Activated naive CD8-positive, alpha-beta T cell treated with anti-CD3 and anti-CD28 coated beads, Interleukin-2, amount 50 U/mL, for 24 hours (primary cell): ENCODE measurements at regions not wholly inside any gene's neighbourhood (a gene's known extent, or its start where the extent isn't known, plus 50 kb on each side); places are given as distances from the start of the nearest gene placed in this dataset.

Source experiments
- ATAC-seq: fragments of 150-1000 bp; cut with Tn5 transposase; one replicate; pipeline ENCODE4 v1.10.0; 2021
- DNase-seq: peaks from one replicate; pipeline ENCODE4 v3.0.0; 2021
- H3K27ac Mint-ChIP-seq: one replicate; pipeline ENCODE4 v1.8.0; 2021; ENCODE audit warnings: mild to moderate bottlenecking, mixed read lengths
- H3K27me3 Mint-ChIP-seq: one replicate; pipeline ENCODE4 v1.8.0; 2021; ENCODE audit warnings: mixed read lengths
- H3K36me3 Mint-ChIP-seq: one replicate; pipeline ENCODE4 v1.8.0; 2021; ENCODE audit warnings: low read depth, mixed read lengths
- H3K4me1 Mint-ChIP-seq: one replicate; pipeline ENCODE4 v1.8.0; 2021; ENCODE audit warnings: mixed read lengths
- H3K4me3 Mint-ChIP-seq: one replicate; pipeline ENCODE4 v1.8.0; 2021; ENCODE audit warnings: mild to moderate bottlenecking, moderate library complexity, mixed read lengths
- H3K9me3 Mint-ChIP-seq: one replicate; pipeline ENCODE4 v1.8.0; 2021; ENCODE audit warnings: mixed read lengths

GRCh38 chr1:234554218-234554697, 55.7 kb downstream of the IRF2BP2 start:
- ATAC-seq: no peak
- H3K4me1 Mint-ChIP-seq: no peaks in the 10 kb centered on the region

GRCh38 chr1:234553240-234554188, 56.5 kb downstream of the IRF2BP2 start:
- ATAC-seq: no peak
- no peak overlapping the region for H3K4me3 Mint-ChIP-seq
- no peaks in the 10 kb centered on the region for H3K4me1 Mint-ChIP-seq
- no peaks in the 10 kb centered on the region for H3K27me3 Mint-ChIP-seq
- H3K27ac Mint-ChIP-seq: no peak overlapping the region
- DNase-seq: no peak
- no peaks in the 10 kb centered on the region for H3K9me3 Mint-ChIP-seq
- no peaks in the 10 kb centered on the region for H3K36me3 Mint-ChIP-seq

More at GRCh38 chr1:234554218-234554697, 55.7 kb downstream of the IRF2BP2 start:
- H3K36me3 Mint-ChIP-seq: no peaks in the 10 kb centered on the region
- H3K9me3 Mint-ChIP-seq: no peaks in the 10 kb centered on the region
- H3K27me3 Mint-ChIP-seq: no peaks in the 10 kb centered on the region
- H3K27ac Mint-ChIP-seq: no peak overlapping the region
- H3K4me3 Mint-ChIP-seq: no peak overlapping the region
- DNase-seq: no peak

GRCh38 chr1:234551032-234551378, 59.0 kb downstream of the IRF2BP2 start:
- DNase-seq: no peak
- H3K27ac Mint-ChIP-seq: no peak overlapping the region

GRCh38 chr1:234550341-234551031, 59.5 kb downstream of the IRF2BP2 start:
- H3K4me1 Mint-ChIP-seq: peaks cover under 1% of the 10 kb centered on the region
- H3K36me3 Mint-ChIP-seq: no peaks in the 10 kb centered on the region
- H3K9me3 Mint-ChIP-seq: no peaks in the 10 kb centered on the region
- DNase-seq (no peak), ATAC-seq (no peak)
- H3K27me3 Mint-ChIP-seq: peaks cover 3% of the 10 kb centered on the region
- no peak overlapping the region for H3K27ac Mint-ChIP-seq
- no peak overlapping the region for H3K4me3 Mint-ChIP-seq

More at GRCh38 chr1:234551032-234551378, 59.0 kb downstream of the IRF2BP2 start:
- Mint-ChIP-seq H3K4me1 (no peaks in the 10 kb centered on the region), H3K27me3 (peaks cover 2% of the 10 kb centered on the region), H3K9me3 (no peaks in the 10 kb centered on the region), H3K4me3 (no peak overlapping the region), H3K36me3 (no peaks in the 10 kb centered on the region)
- no peak for ATAC-seq

GRCh38 chr1:234549447-234550021, 60.4 kb downstream of the IRF2BP2 start:
- no peak for DNase-seq
- Mint-ChIP-seq H3K9me3 (no peaks in the 10 kb centered on the region), H3K4me3 (no peak overlapping the region), H3K36me3 (no peaks in the 10 kb centered on the region), H3K4me1 (peaks cover 10% of the 10 kb centered on the region), H3K27me3 (peaks cover 8% of the 10 kb centered on the region), H3K27ac (no peak overlapping the region)
- no peak for ATAC-seq

GRCh38 chr1:234546890-234547788, 62.8 kb downstream of the IRF2BP2 start:
- Mint-ChIP-seq H3K9me3 (no peaks in the 10 kb centered on the region), H3K4me3 (no peak overlapping the region), H3K4me1 (peaks cover 23% of the 10 kb centered on the region), H3K36me3 (no peaks in the 10 kb centered on the region), H3K27ac (no peak overlapping the region), H3K27me3 (peaks cover 8% of the 10 kb centered on the region)
- DNase-seq (no peak), ATAC-seq (no peak)

- Mint-ChIP-seq H3K27me3 (peaks cover 8% of the 10 kb centered on the region), H3K4me1 (peaks cover 25% of the 10 kb centered on the region), H3K36me3 (no peaks in the 10 kb centered on the region), H3K9me3 (no peaks in the 10 kb centered on the region), H3K4me3 (no peak overlapping the region), H3K27ac (no peak overlapping the region)
- ATAC-seq (no peak), DNase-seq (no peak)
Observed at GRCh38 chr1:234546387-234546704, 63.6 kb downstream of the IRF2BP2 start.

GRCh38 chr1:234545517-234546386, 64.2 kb downstream of the IRF2BP2 start:
- peaks cover 25% of the 10 kb centered on the region for H3K4me1 Mint-ChIP-seq
- DNase-seq (no peak), ATAC-seq (no peak)
- peaks cover 8% of the 10 kb centered on the region for H3K27me3 Mint-ChIP-seq
- no peaks in the 10 kb centered on the region for H3K36me3 Mint-ChIP-seq
- H3K27ac Mint-ChIP-seq: no peak overlapping the region
- no peak overlapping the region for H3K4me3 Mint-ChIP-seq
- no peaks in the 10 kb centered on the region for H3K9me3 Mint-ChIP-seq

GRCh38 chr1:234544087-234544579, 65.2 kb upstream of the TARBP1 start:
- H3K27ac Mint-ChIP-seq: peak overlapping the region; percentile 58
- DNase-seq (peak; percentile 53), ATAC-seq (peak; percentile 86)

GRCh38 chr1:234543442-234544086, 64.6 kb upstream of the TARBP1 start:
- DNase-seq (no peak), ATAC-seq (no peak)
- Mint-ChIP-seq H3K4me1 (peaks cover 25% of the 10 kb centered on the region), H3K36me3 (no peaks in the 10 kb centered on the region), H3K27ac (peak overlapping the region; percentile 58), H3K9me3 (no peaks in the 10 kb centered on the region), H3K4me3 (no peak overlapping the region), H3K27me3 (peaks cover 8% of the 10 kb centered on the region)

More at GRCh38 chr1:234544087-234544579, 65.2 kb upstream of the TARBP1 start:
- H3K9me3 Mint-ChIP-seq: no peaks in the 10 kb centered on the region
- H3K4me1 Mint-ChIP-seq: peaks cover 25% of the 10 kb centered on the region
- H3K4me3 Mint-ChIP-seq: no peak overlapping the region
- peaks cover 8% of the 10 kb centered on the region for H3K27me3 Mint-ChIP-seq
- H3K36me3 Mint-ChIP-seq: no peaks in the 10 kb centered on the region

- Mint-ChIP-seq H3K27me3 (peaks cover 8% of the 10 kb centered on the region), H3K27ac (no peak overlapping the region), H3K36me3 (no peaks in the 10 kb centered on the region), H3K4me1 (peaks cover 25% of the 10 kb centered on the region), H3K4me3 (no peak overlapping the region), H3K9me3 (no peaks in the 10 kb centered on the region)
- DNase-seq (no peak), ATAC-seq (no peak)
Observed at GRCh38 chr1:234542211-234542850, 63.4 kb upstream of the TARBP1 start.

GRCh38 chr1:234541286-234541975, 62.5 kb upstream of the TARBP1 start:
- Mint-ChIP-seq H3K4me3 (no peak overlapping the region), H3K27me3 (peaks cover 6% of the 10 kb centered on the region), H3K36me3 (no peaks in the 10 kb centered on the region), H3K27ac (no peak overlapping the region), H3K4me1 (peaks cover 25% of the 10 kb centered on the region), H3K9me3 (no peaks in the 10 kb centered on the region)
- no peak for DNase-seq
- peak; percentile 60 for ATAC-seq
